ENCODE measurements at regions not wholly inside any gene's neighbourhood (a gene's known extent, or its start where the extent isn't known, plus 50 kb on each side); places are given as distances from the start of the nearest gene placed in this dataset.

DNA sequence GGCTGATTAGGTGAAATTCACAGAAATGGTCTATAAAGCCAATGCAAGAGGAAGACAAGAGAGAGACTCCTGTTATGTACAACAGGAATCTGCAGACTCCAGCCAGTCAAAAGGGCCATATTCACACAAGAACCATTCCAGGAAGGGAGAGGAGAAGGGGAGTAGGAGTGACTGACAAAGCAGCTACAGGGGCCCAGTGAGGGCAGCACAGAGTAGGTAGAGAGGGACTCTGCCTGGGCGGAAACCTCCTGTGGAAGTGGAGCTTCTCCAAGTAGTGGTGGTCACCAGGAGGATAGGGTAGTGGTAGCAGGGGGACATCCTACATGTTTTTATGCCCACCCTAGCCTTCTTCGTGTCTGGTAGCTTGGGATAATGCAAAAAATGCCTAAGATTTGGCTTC lies 667.3 kb downstream of the ACTL7B start:
- H4K5ac ChIP-seq (ENCODE audit: low read depth, low read length), result no peak overlapping the region
- H3K56ac ChIP-seq (ENCODE audit: extremely low read depth, insufficient read depth, low read length), result no peak overlapping the region
- no peaks in the 10 kb centered on the region for H3K79me1 ChIP-seq (ENCODE audit: low read depth in 1 of 2, low read length in 2 of 2)
- no peak overlapping the region for H2AFZ ChIP-seq (replicated peaks; ENCODE audit: low read length, poor library complexity)
- H3K23ac ChIP-seq (ENCODE audit: low read depth, low read length), result no peak overlapping the region
- H2AK5ac ChIP-seq (ENCODE audit: low read depth, low read length), result no peak overlapping the region
- no peak overlapping the region for H2BK120ac ChIP-seq (ENCODE audit: low read depth, low read length)
- in situ Hi-C loops (cut with MboI; ENCODE audit: low sequenced_read_pairs), result no loop called here
- intact Hi-C loops (cut with micrococcal nuclease), result loop anchor here (5.0 kb wide), 1 partner anchor 131 kb away; no protein-coding TSS in a partner anchor
- no peaks in the 10 kb centered on the region for H3K27me3 ChIP-seq (ENCODE audit: control insufficient read depth, insufficient read depth, low read length)
- H2BK20ac ChIP-seq (ENCODE audit: low read depth, low read length), result no peak overlapping the region
- no peak overlapping the region for H3K9ac ChIP-seq (ENCODE audit: low read depth, low read length)
- H3K14ac ChIP-seq (replicated peaks; ENCODE audit: low read depth, low read length), result no peak overlapping the region
- peaks cover 6% of the 10 kb centered on the region; the same call in 1 of the 2 replicates for H3K4me1 ChIP-seq (ENCODE audit: control insufficient read depth, insufficient read depth, low read length)
- no peak overlapping the region for H3K18ac ChIP-seq (ENCODE audit: low read depth, low read length)
- dilution Hi-C loops (cut with HindIII; ENCODE audit: low sequenced_read_pairs, unreplicated experiment), result no loop called here
- H3K4ac ChIP-seq (ENCODE audit: low read depth, low read length), result no peak overlapping the region
- H2AK9ac ChIP-seq (replicated peaks; ENCODE audit: low read depth, low read length, poor library complexity), result no peak overlapping the region
- H3K4me3 ChIP-seq (ENCODE audit: insufficient read depth, low read depth, low read length), result no peak overlapping the region
- H4K8ac ChIP-seq (ENCODE audit: low read depth in 2 of 2, low read length in 2 of 2), result no peak overlapping the region
- no TSS peak for BruUV-seq (replicated peaks)
- H3K4me2 ChIP-seq (ENCODE audit: low read depth, low read length), result no peak overlapping the region
- peaks cover 5% of the 10 kb centered on the region; the same call in 1 of the 2 replicates for H3K9me1 ChIP-seq (ENCODE audit: insufficient read depth, low read length)
- no peaks in the 10 kb centered on the region; the same call in 1 of the 2 replicates for H3K9me3 ChIP-seq (ENCODE audit: control insufficient read depth, insufficient read depth, low read length)
- no peak overlapping the region for H2BK15ac ChIP-seq (ENCODE audit: low read depth, low read length)
- DNase-seq (no peak), ATAC-seq (ENCODE audit: low read depth) (no peak)
- no peaks in the 10 kb centered on the region for H3K36me3 ChIP-seq (ENCODE audit: control insufficient read depth, insufficient read depth, low read length)
- H4K91ac ChIP-seq (ENCODE audit: insufficient read depth, low read depth, low read length), result no peak overlapping the region
- no peak overlapping the region for H3K27ac ChIP-seq (ENCODE audit: insufficient read depth, low read length)
- no CpG with 5 or more reads among the region's 2 CpGs for WGBS, 2 experiments (ENCODE audit: extremely low coverage in 2 of 2, insufficient read length in 1 of 2)
- TF ChIP-seq MAFK (IDR thresholded peaks at IDR 0.05; ENCODE audit: low read depth, low read length), result no peak
- TF ChIP-seq SMC3 (IDR thresholded peaks at IDR 0.05; ENCODE audit: low read depth, low read length), result no peak
- no peak for TF ChIP-seq RFX5 (IDR thresholded peaks at IDR 0.05; ENCODE audit: low read depth, low read length)
- TF ChIP-seq, protein P1, sequence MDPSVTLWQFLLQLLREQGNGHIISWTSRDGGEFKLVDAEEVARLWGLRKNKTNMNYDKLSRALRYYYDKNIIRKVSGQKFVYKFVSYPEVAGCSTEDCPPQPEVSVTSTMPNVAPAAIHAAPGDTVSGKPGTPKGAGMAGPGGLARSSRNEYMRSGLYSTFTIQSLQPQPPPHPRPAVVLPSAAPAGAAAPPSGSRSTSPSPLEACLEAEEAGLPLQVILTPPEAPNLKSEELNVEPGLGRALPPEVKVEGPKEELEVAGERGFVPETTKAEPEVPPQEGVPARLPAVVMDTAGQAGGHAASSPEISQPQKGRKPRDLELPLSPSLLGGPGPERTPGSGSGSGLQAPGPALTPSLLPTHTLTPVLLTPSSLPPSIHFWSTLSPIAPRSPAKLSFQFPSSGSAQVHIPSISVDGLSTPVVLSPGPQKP (IDR thresholded peaks at IDR 0.05; ENCODE audit: borderline replicate concordance, low read depth, low read length), result no peak
- CTCF ChIA-PET, result no interaction called here
- H2BK5ac ChIP-seq (ENCODE audit: low read depth, low read length, poor library complexity, severe bottlenecking), result no peak overlapping the region
- POLR2A ChIA-PET (ENCODE audit: unreplicated experiment), result no interaction called here
- H4K20me1 ChIP-seq (ENCODE audit: insufficient read depth, low read length), result no peaks in the 10 kb centered on the region
